ENCODE measurements at regions not wholly inside any gene's neighbourhood (a gene's known extent, or its start where the extent isn't known, plus 50 kb on each side); places are given as distances from the start of the nearest gene placed in this dataset.
"Not testable (repeated sequence)": the region's sequence is repeated elsewhere in the genome, so short reads cannot be mapped to it uniquely, and the experiment has no call there.

DNA sequence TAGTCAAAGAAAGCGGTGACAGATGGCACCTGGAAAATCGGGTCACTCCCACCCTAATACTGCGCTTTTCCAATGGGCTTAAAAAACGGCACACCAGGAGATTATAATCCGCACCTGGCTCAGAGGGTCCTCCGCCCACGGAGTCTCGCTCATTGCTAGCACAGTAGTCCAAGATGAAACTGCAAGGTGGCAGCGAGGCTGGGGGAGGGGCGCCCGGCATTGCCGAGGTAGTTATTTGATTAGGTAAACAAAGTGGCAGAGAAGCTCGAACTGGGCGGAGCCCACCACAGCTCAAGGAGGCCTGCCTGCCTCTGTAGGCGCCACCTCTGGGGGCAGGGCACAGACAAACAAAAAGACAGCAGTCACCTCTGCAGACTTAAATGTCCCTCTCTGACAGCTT is 521.1 kb downstream of the ETNK1 start:
- TF ChIP-seq, protein P1, sequence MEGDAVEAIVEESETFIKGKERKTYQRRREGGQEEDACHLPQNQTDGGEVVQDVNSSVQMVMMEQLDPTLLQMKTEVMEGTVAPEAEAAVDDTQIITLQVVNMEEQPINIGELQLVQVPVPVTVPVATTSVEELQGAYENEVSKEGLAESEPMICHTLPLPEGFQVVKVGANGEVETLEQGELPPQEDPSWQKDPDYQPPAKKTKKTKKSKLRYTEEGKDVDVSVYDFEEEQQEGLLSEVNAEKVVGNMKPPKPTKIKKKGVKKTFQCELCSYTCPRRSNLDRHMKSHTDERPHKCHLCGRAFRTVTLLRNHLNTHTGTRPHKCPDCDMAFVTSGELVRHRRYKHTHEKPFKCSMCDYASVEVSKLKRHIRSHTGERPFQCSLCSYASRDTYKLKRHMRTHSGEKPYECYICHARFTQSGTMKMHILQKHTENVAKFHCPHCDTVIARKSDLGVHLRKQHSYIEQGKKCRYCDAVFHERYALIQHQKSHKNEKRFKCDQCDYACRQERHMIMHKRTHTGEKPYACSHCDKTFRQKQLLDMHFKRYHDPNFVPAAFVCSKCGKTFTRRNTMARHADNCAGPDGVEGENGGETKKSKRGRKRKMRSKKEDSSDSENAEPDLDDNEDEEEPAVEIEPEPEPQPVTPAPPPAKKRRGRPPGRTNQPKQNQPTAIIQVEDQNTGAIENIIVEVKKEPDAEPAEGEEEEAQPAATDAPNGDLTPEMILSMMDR (IDR thresholded peaks at IDR 0.05 in 4 of 5, conservative IDR thresholded peaks at IDR 0.05 in 1 of 5): not testable (repeated sequence)
- TF ChIP-seq POLR2A (IDR thresholded peaks at IDR 0.05): not testable (repeated sequence)

All from gastrocnemius medialis (tissue), 4 donors.